ENCODE measurements at regions not wholly inside any gene's neighbourhood (a gene's known extent, or its start where the extent isn't known, plus 50 kb on each side); places are given as distances from the start of the nearest gene placed in this dataset.

DNA sequence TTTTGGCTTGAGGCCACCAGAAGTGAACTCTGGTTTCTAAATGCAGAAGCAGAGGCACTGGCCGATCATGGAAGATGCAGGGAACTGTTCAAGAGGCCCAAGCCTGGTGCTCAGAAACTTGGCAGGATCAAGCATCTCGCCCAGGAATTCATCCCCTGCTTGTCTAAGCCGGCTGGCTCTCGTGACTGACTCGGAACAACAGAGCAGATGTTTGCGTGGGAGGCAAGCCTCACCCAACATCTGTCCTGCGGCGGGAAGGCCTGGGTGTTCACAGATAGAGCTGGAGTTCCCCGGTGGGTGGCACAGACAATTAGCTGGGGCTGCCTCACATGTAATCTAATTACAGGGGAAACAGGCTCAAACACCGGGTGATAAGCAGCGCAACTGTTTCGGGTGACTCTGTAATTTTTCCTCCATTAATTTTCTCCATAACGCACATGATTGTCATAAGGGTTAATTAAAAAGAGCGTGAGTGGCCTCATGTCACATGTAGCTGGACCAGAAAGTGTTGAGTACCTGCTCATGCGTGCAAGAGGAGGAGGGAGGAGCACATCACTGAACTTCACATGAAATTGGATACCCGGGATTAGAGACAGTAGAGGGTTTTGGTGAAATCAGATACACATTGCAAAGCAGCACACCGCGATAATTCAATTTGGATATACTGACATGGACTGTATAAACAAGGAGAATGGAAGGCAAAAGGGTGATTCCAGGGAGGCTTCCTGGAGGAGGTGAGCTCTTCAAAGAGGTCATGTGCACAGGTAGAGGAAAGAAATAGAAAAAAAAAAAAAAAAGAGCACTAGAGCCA is 180.0 kb downstream of the ETS2 start:
- TF ChIP-seq, protein P1, sequence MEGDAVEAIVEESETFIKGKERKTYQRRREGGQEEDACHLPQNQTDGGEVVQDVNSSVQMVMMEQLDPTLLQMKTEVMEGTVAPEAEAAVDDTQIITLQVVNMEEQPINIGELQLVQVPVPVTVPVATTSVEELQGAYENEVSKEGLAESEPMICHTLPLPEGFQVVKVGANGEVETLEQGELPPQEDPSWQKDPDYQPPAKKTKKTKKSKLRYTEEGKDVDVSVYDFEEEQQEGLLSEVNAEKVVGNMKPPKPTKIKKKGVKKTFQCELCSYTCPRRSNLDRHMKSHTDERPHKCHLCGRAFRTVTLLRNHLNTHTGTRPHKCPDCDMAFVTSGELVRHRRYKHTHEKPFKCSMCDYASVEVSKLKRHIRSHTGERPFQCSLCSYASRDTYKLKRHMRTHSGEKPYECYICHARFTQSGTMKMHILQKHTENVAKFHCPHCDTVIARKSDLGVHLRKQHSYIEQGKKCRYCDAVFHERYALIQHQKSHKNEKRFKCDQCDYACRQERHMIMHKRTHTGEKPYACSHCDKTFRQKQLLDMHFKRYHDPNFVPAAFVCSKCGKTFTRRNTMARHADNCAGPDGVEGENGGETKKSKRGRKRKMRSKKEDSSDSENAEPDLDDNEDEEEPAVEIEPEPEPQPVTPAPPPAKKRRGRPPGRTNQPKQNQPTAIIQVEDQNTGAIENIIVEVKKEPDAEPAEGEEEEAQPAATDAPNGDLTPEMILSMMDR (IDR thresholded peaks at IDR 0.05; ENCODE audit: insufficient read depth, low read length): no peak
- no peak for TF ChIP-seq SPI1 (IDR thresholded peaks at IDR 0.05; ENCODE audit: borderline replicate concordance, low read depth)
- TF ChIP-seq, protein P2, sequence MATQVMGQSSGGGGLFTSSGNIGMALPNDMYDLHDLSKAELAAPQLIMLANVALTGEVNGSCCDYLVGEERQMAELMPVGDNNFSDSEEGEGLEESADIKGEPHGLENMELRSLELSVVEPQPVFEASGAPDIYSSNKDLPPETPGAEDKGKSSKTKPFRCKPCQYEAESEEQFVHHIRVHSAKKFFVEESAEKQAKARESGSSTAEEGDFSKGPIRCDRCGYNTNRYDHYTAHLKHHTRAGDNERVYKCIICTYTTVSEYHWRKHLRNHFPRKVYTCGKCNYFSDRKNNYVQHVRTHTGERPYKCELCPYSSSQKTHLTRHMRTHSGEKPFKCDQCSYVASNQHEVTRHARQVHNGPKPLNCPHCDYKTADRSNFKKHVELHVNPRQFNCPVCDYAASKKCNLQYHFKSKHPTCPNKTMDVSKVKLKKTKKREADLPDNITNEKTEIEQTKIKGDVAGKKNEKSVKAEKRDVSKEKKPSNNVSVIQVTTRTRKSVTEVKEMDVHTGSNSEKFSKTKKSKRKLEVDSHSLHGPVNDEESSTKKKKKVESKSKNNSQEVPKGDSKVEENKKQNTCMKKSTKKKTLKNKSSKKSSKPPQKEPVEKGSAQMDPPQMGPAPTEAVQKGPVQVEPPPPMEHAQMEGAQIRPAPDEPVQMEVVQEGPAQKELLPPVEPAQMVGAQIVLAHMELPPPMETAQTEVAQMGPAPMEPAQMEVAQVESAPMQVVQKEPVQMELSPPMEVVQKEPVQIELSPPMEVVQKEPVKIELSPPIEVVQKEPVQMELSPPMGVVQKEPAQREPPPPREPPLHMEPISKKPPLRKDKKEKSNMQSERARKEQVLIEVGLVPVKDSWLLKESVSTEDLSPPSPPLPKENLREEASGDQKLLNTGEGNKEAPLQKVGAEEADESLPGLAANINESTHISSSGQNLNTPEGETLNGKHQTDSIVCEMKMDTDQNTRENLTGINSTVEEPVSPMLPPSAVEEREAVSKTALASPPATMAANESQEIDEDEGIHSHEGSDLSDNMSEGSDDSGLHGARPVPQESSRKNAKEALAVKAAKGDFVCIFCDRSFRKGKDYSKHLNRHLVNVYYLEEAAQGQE (IDR thresholded peaks at IDR 0.05; ENCODE audit: insufficient replicate concordance, low read depth): no peak

Measured in HL-60 (cell line).